KMS-11 (cell line): ENCODE measurements at regions not wholly inside any gene's neighbourhood (a gene's known extent, or its start where the extent isn't known, plus 50 kb on each side); places are given as distances from the start of the nearest gene placed in this dataset.

Experiments
- H2AFZ ChIP-seq: fragments of 200-600 bp; sonication (generic); 2 replicates; pipeline ENCODE4 v1.6.1; 2016; ENCODE audit warnings: antibody characterized with exemption, mixed run types, low read depth
- H3K27ac ChIP-seq: fragments of 200-600 bp; sonication (generic); 2 replicates; pipeline ENCODE4 v1.6.1; 2016; ENCODE audit warnings: mild to moderate bottlenecking, mixed run types
- H3K27me3 ChIP-seq: fragments of 200-600 bp; sonication (generic); 2 replicates; pipeline ENCODE4 v1.6.1; 2017; ENCODE audit warnings: mild to moderate bottlenecking, low read depth, mixed run types, moderate library complexity; ENCODE audit not compliant: insufficient read depth
- H3K36me3 ChIP-seq: fragments of 200-600 bp; sonication (generic); 2 replicates; pipeline ENCODE4 v1.6.1; 2017; ENCODE audit warnings: mild to moderate bottlenecking, mixed run types; ENCODE audit not compliant: insufficient read depth
- H3K4me1 ChIP-seq: fragments of 200-600 bp; sonication (generic); 2 replicates; pipeline ENCODE4 v1.6.1; 2016; ENCODE audit warnings: mild to moderate bottlenecking, low read depth, mixed run types; ENCODE audit not compliant: poor library complexity, severe bottlenecking
- H3K4me2 ChIP-seq: fragments of 200-600 bp; sonication (generic); 2 replicates; pipeline ENCODE4 v1.7.0; 2016; ENCODE audit warnings: mild to moderate bottlenecking, mixed run types
- H3K4me3 ChIP-seq: fragments of 200-600 bp; sonication (generic); IDR thresholded peaks from 2 replicates; pipeline ENCODE4 v1.6.1; 2017; ENCODE audit warnings: low read depth, low read length, mixed read lengths; ENCODE audit not compliant: insufficient read depth
- H3K79me2 ChIP-seq: fragments of 200-600 bp; sonication (generic); 2 replicates; pipeline ENCODE4 v1.6.1; 2016; ENCODE audit warnings: low read depth, mixed run types; ENCODE audit not compliant: insufficient read depth
- H3K9ac ChIP-seq: fragments of 200-600 bp; sonication (generic); 2 replicates; pipeline ENCODE4 v1.6.1; 2016; ENCODE audit warnings: mild to moderate bottlenecking, mixed run types
- H4K20me1 ChIP-seq: fragments of 200-600 bp; sonication (generic); 2 replicates; pipeline ENCODE4 v1.6.1; 2016; ENCODE audit warnings: mild to moderate bottlenecking, mixed run types; ENCODE audit not compliant: insufficient read depth
- CTCF ChIP-seq: fragments of 200-600 bp; sonication (generic); conservative IDR thresholded peaks from 2 replicates; pipeline ENCODE4 v1.6.1; 2017; ENCODE audit warnings: low read depth, mild to moderate bottlenecking, antibody characterized with exemption, low read length, moderate library complexity, mixed read lengths

GRCh38 chr5:158407824-158408195, 548.9 kb upstream of the CLINT1 start:
- TF ChIP-seq CTCF, result no peak
- H3K4me1 ChIP-seq, result peaks cover 12% of the 10 kb centered on the region
- H3K27me3 ChIP-seq, result no peaks in the 10 kb centered on the region
- H3K4me3 ChIP-seq, result no peak overlapping the region
- no peak overlapping the region for H3K4me2 ChIP-seq
- no peak overlapping the region for H3K27ac ChIP-seq
- H3K79me2 ChIP-seq, result no peaks in the 10 kb centered on the region
- no peak overlapping the region for H2AFZ ChIP-seq
- no peaks in the 10 kb centered on the region for H3K36me3 ChIP-seq
- no peak overlapping the region for H3K9ac ChIP-seq
- no peaks in the 10 kb centered on the region for H4K20me1 ChIP-seq

GRCh38 chr5:158406884-158407823, 548.2 kb upstream of the CLINT1 start:
- no peak overlapping the region for H3K4me2 ChIP-seq
- H3K4me3 ChIP-seq, result no peak overlapping the region
- H3K79me2 ChIP-seq, result no peaks in the 10 kb centered on the region
- H3K9ac ChIP-seq, result no peak overlapping the region
- no peaks in the 10 kb centered on the region for H3K36me3 ChIP-seq
- no peak overlapping the region for H2AFZ ChIP-seq
- H3K27me3 ChIP-seq, result no peaks in the 10 kb centered on the region
- no peaks in the 10 kb centered on the region for H4K20me1 ChIP-seq
- peaks cover 12% of the 10 kb centered on the region for H3K4me1 ChIP-seq
- TF ChIP-seq CTCF, result no peak
- no peak overlapping the region for H3K27ac ChIP-seq

GRCh38 chr5:158398360-158399201, 539.6 kb upstream of the CLINT1 start:
- Histone ChIP-seq H3K9ac (no peak overlapping the region), H3K27ac (no peak overlapping the region), H3K4me1 (peaks cover 6% of the 10 kb centered on the region), H3K4me3 (no peak overlapping the region), H3K27me3 (no peaks in the 10 kb centered on the region), H4K20me1 (no peaks in the 10 kb centered on the region), H3K36me3 (no peaks in the 10 kb centered on the region), H2AFZ (no peak overlapping the region), H3K4me2 (no peak overlapping the region), H3K79me2 (no peaks in the 10 kb centered on the region)
- no peak for TF ChIP-seq CTCF

- no peak for TF ChIP-seq CTCF
- no peaks in the 10 kb centered on the region for H4K20me1 ChIP-seq
- H3K4me1 ChIP-seq, result peaks cover 6% of the 10 kb centered on the region
- H3K36me3 ChIP-seq, result no peaks in the 10 kb centered on the region
- H3K79me2 ChIP-seq, result no peaks in the 10 kb centered on the region
- H2AFZ ChIP-seq, result no peak overlapping the region
- H3K9ac ChIP-seq, result no peak overlapping the region
- H3K27me3 ChIP-seq, result no peaks in the 10 kb centered on the region
- H3K27ac ChIP-seq, result no peak overlapping the region
- H3K4me3 ChIP-seq, result no peak overlapping the region
- no peak overlapping the region for H3K4me2 ChIP-seq
Observed at GRCh38 chr5:158397278-158397677, 538.3 kb upstream of the CLINT1 start.
